Upper lobe of right lung (tissue), 1 donor: ENCODE measurements at regions not wholly inside any gene's neighbourhood (a gene's known extent, or its start where the extent isn't known, plus 50 kb on each side); places are given as distances from the start of the nearest gene placed in this dataset.

Experiments used
- ATAC-seq: fragments of 200-7000 bp; cut with Tn5 transposase; one replicate; pipeline ENCODE4 v1.9.1; 2020; ENCODE audit warnings: mild to moderate bottlenecking, moderate library complexity
- DNase-seq: peaks from one replicate; pipeline ENCODE4 v3.0.0-alpha.2; 2020
- H3K27ac ChIP-seq: fragments of 200-600 bp; one replicate; pipeline ENCODE4 v1.8.0; 2022
- H3K27me3 ChIP-seq: fragments of 200-600 bp; one replicate; pipeline ENCODE4 v1.8.0; 2022; ENCODE audit warnings: mild to moderate bottlenecking
- H3K36me3 ChIP-seq: fragments of 200-600 bp; one replicate; pipeline ENCODE4 v1.8.0; 2022
- H3K4me1 ChIP-seq: fragments of 200-600 bp; one replicate; pipeline ENCODE4 v1.8.0; 2022
- H3K4me3 ChIP-seq: fragments of 200-600 bp; one replicate; pipeline ENCODE4 v1.8.0; 2022; ENCODE audit warnings: mild to moderate bottlenecking
- H3K9me3 ChIP-seq: fragments of 200-600 bp; one replicate; pipeline ENCODE4 v1.8.0; 2022
- intact Hi-C: fragments of 100-400 bp; cut with DNase I; formaldehyde crosslinking; loops from one replicate; pipeline ENCODE4 v1.11.0; 2022
- TF ChIP-seq, protein P1 (sequence below): fragments of 200-600 bp; IDR thresholded peaks from one replicate; pipeline ENCODE4 v1.8.0; 2022; ENCODE audit warnings: antibody characterized with exemption
- donor health status: DM: no; HTN: yes; CAD: no; lungs with severe emphysema.

DNA sequence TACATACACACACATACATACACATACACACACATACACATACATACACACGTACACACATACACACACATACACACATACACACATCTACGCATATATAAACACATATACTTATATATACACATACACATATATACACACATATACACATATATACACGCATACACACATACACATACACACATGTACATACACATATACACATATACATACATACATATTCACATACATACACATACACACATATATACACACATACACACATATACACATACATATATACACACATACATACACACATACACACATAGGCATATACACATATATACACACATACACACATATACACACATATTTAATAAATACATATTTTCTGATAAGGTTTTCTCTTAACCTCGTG lies 324.0 kb downstream of the RPS6KC1 start:
- H3K27ac ChIP-seq = no peak overlapping the region
- no peaks in the 10 kb centered on the region for H3K36me3 ChIP-seq
- ATAC-seq = no peak
- H3K4me1 ChIP-seq = no peaks in the 10 kb centered on the region
- no peaks in the 10 kb centered on the region for H3K27me3 ChIP-seq
- no peak for DNase-seq
- intact Hi-C loops = loop anchor here (10.0 kb wide), 1 partner anchor 750 kb away; no protein-coding TSS in a partner anchor
- no peak overlapping the region for H3K4me3 ChIP-seq
- no peaks in the 10 kb centered on the region for H3K9me3 ChIP-seq
- TF ChIP-seq, protein P1, sequence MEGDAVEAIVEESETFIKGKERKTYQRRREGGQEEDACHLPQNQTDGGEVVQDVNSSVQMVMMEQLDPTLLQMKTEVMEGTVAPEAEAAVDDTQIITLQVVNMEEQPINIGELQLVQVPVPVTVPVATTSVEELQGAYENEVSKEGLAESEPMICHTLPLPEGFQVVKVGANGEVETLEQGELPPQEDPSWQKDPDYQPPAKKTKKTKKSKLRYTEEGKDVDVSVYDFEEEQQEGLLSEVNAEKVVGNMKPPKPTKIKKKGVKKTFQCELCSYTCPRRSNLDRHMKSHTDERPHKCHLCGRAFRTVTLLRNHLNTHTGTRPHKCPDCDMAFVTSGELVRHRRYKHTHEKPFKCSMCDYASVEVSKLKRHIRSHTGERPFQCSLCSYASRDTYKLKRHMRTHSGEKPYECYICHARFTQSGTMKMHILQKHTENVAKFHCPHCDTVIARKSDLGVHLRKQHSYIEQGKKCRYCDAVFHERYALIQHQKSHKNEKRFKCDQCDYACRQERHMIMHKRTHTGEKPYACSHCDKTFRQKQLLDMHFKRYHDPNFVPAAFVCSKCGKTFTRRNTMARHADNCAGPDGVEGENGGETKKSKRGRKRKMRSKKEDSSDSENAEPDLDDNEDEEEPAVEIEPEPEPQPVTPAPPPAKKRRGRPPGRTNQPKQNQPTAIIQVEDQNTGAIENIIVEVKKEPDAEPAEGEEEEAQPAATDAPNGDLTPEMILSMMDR = no peak

DNA sequence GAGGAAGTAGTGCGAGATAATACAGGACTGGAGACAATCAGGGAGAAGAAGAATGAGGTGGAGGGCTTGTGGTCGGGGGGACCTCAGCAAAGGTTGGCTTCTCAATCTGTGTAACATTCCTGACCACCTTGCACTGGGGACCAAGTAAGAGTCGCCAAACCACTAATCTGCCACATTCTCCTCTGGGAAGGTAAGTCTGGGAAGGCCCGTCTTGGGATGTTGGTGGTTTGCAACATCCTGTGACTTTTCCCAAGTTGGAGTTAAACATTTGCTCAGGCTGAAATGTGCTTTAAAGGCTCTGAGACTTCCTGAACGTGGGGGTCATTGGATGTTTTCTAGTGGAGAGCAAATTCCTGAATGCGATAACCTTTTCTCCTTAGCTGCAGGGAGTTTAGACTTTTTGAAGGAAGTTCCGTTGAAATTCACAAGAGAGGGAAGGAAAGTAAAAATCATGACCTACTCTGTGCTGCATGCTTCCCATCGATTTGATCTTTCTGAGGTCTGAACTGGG lies 325.9 kb downstream of the RPS6KC1 start:
- Histone ChIP-seq H3K36me3 (no peaks in the 10 kb centered on the region), H3K9me3 (no peaks in the 10 kb centered on the region), H3K4me1 (no peaks in the 10 kb centered on the region), H3K27me3 (no peaks in the 10 kb centered on the region), H3K4me3 (no peak overlapping the region), H3K27ac (no peak overlapping the region)
- intact Hi-C loops = loop anchor here (10.0 kb wide), 1 partner anchor 748 kb away; no protein-coding TSS in a partner anchor
- DNase-seq (no peak), ATAC-seq (no peak)
- TF ChIP-seq, protein P1 = no peak

DNA sequence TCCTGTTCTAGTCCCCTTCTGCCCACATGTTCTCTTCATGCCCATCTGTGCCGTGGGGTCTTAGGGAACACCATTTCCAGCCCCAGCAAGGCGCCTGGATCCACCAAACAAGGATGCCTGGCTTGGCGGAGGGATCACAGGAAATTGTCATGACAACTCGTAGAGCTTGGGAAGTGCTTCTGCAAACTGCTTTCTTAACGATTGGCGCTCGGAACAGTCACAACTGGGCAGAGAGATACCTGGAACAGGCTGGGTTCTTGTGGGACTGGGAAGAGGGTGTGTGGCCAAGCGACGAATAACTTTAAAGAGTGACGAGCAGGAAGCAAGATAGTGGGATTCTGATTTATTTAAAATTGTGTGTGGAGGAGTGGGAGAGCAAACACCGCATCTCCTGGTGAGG lies 329.8 kb downstream of the RPS6KC1 start:
- H3K27ac ChIP-seq = no peak overlapping the region
- ATAC-seq (no peak), DNase-seq (no peak)
- H3K4me1 ChIP-seq = no peaks in the 10 kb centered on the region
- H3K9me3 ChIP-seq = no peaks in the 10 kb centered on the region
- no peaks in the 10 kb centered on the region for H3K27me3 ChIP-seq
- TF ChIP-seq, protein P1 = no peak
- intact Hi-C loops = no loop called here
- no peaks in the 10 kb centered on the region for H3K36me3 ChIP-seq
- no peak overlapping the region for H3K4me3 ChIP-seq

DNA sequence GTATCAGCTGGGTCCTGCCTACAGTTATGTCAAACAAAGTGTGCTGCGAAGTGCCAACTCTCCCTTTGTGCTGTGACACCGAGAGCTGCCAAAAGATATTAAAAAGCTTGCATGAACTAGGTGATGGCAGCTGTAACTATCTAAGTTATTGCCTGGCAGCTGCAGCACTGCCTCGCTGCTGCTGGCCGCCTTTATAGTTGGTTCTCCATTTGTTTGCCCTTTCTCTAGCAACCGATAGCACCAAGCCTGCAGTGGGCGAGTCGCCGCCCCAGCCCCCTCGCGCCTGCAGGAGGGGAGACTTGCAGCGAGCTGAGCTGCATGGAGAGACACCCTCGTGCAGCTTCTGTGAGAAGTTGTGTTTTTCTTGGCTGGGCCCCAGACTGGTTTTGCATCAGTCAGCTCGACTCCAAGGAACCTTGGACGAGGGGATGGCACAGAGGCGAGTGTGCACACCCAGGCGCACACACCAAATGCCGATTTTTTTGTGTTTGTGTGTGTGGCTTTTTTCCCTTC lies 330.6 kb downstream of the RPS6KC1 start:
- Histone ChIP-seq H3K27me3 (no peaks in the 10 kb centered on the region), H3K27ac (no peak overlapping the region), H3K4me1 (no peaks in the 10 kb centered on the region), H3K4me3 (no peak overlapping the region), H3K36me3 (no peaks in the 10 kb centered on the region), H3K9me3 (no peaks in the 10 kb centered on the region)
- no peak for DNase-seq
- intact Hi-C loops = no loop called here
- TF ChIP-seq, protein P1 = no peak
- no peak for ATAC-seq

DNA sequence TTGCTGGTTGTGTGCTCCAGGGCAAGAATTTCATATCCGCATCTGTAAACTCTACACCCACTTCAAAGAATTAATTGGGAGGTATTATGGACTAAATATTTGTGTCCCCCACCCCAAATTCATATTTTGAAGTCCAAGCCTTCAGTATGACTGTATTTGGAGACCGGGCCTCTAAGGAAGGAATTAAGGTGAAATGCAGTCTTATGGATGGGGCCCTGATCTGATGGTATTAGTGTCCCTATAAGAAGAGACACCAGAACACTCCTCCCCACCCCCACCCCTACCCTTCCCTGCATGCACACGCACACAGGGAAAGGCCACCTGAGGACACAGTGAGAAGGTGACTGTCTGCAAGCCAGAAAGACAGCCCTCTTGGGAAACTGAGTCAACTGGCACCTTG lies 332.4 kb downstream of the RPS6KC1 start:
- DNase-seq (no peak), ATAC-seq (no peak)
- H3K9me3 ChIP-seq = no peaks in the 10 kb centered on the region
- no peak overlapping the region for H3K4me3 ChIP-seq
- no peaks in the 10 kb centered on the region for H3K36me3 ChIP-seq
- H3K27ac ChIP-seq = no peak overlapping the region
- H3K4me1 ChIP-seq = no peaks in the 10 kb centered on the region
- TF ChIP-seq, protein P1 = no peak
- H3K27me3 ChIP-seq = no peaks in the 10 kb centered on the region
- intact Hi-C loops = no loop called here

DNA sequence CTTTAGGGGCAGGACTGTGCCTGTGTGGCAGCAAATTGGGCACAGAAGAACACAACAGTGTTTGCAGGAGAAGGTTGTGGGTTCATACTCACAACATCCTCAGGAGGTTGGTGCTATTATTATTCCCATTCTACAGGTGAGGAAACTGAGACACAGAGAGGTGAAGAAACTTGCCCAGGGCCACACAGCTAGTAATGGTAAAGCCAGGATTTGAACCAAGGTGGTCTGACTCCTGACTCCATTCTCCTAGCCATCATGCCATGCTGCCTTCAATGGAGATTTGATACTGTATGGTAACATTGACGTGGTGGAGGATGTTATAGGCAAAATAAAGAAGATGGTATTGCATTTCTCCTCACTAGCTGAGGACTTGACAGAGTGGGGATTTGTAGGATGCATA lies 334.2 kb downstream of the RPS6KC1 start:
- no peak overlapping the region for H3K27ac ChIP-seq
- TF ChIP-seq, protein P1 = no peak
- no peaks in the 10 kb centered on the region for H3K9me3 ChIP-seq
- no peak for ATAC-seq
- H3K4me1 ChIP-seq = no peaks in the 10 kb centered on the region
- DNase-seq = no peak
- no peaks in the 10 kb centered on the region for H3K27me3 ChIP-seq
- intact Hi-C loops = no loop called here
- no peak overlapping the region for H3K4me3 ChIP-seq
- no peaks in the 10 kb centered on the region for H3K36me3 ChIP-seq
